ENCODE measurements at regions not wholly inside any gene's neighbourhood (a gene's known extent, or its start where the extent isn't known, plus 50 kb on each side); places are given as distances from the start of the nearest gene placed in this dataset.

- no peak for TF ChIP-seq POLR2AphosphoS5 (IDR thresholded peaks at IDR 0.05)
- no peak for TF ChIP-seq POLR2A (IDR thresholded peaks at IDR 0.05)
Observed at GRCh38 chr14:84814391-84814790, 715.6 kb upstream of the FLRT2 start.

Measured in transverse colon (tissue), 3 donors.